ENCODE measurements at regions not wholly inside any gene's neighbourhood (a gene's known extent, or its start where the extent isn't known, plus 50 kb on each side); places are given as distances from the start of the nearest gene placed in this dataset.

DNA sequence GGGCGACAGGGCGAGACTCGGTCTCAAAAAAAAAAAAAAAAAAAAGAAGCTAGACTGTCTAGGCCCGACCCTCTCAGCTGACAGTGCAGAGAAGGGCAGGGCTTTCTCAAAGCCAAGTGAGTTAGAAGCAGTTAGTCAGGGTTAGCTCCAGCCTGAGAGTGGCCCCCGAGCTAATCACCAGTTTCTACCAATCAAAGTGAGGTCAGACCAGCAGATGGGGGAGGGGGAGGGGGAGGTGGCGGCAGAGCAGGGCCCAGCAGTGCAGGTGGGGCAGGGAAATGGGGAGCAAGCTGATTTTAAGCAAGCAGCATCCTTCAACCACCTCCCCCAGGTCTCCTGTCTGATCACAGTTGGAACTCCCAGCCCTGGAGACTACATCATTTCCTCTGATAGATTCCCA is 55.3 kb upstream of the PRR5 start:
- TF ChIP-seq, protein P1, sequence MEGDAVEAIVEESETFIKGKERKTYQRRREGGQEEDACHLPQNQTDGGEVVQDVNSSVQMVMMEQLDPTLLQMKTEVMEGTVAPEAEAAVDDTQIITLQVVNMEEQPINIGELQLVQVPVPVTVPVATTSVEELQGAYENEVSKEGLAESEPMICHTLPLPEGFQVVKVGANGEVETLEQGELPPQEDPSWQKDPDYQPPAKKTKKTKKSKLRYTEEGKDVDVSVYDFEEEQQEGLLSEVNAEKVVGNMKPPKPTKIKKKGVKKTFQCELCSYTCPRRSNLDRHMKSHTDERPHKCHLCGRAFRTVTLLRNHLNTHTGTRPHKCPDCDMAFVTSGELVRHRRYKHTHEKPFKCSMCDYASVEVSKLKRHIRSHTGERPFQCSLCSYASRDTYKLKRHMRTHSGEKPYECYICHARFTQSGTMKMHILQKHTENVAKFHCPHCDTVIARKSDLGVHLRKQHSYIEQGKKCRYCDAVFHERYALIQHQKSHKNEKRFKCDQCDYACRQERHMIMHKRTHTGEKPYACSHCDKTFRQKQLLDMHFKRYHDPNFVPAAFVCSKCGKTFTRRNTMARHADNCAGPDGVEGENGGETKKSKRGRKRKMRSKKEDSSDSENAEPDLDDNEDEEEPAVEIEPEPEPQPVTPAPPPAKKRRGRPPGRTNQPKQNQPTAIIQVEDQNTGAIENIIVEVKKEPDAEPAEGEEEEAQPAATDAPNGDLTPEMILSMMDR (IDR thresholded peaks at IDR 0.05): no peak
- TF ChIP-seq POLR2AphosphoS5 (IDR thresholded peaks at IDR 0.05; ENCODE audit: low read depth, low read length): no peak
- TF ChIP-seq, protein P2, sequence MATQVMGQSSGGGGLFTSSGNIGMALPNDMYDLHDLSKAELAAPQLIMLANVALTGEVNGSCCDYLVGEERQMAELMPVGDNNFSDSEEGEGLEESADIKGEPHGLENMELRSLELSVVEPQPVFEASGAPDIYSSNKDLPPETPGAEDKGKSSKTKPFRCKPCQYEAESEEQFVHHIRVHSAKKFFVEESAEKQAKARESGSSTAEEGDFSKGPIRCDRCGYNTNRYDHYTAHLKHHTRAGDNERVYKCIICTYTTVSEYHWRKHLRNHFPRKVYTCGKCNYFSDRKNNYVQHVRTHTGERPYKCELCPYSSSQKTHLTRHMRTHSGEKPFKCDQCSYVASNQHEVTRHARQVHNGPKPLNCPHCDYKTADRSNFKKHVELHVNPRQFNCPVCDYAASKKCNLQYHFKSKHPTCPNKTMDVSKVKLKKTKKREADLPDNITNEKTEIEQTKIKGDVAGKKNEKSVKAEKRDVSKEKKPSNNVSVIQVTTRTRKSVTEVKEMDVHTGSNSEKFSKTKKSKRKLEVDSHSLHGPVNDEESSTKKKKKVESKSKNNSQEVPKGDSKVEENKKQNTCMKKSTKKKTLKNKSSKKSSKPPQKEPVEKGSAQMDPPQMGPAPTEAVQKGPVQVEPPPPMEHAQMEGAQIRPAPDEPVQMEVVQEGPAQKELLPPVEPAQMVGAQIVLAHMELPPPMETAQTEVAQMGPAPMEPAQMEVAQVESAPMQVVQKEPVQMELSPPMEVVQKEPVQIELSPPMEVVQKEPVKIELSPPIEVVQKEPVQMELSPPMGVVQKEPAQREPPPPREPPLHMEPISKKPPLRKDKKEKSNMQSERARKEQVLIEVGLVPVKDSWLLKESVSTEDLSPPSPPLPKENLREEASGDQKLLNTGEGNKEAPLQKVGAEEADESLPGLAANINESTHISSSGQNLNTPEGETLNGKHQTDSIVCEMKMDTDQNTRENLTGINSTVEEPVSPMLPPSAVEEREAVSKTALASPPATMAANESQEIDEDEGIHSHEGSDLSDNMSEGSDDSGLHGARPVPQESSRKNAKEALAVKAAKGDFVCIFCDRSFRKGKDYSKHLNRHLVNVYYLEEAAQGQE (IDR thresholded peaks at IDR 0.05; ENCODE audit: insufficient read depth in 1 of 2, low read depth in 2 of 2, low read length in 1 of 2): no peak
- TF ChIP-seq TCF7L2 (IDR thresholded peaks at IDR 0.05; ENCODE audit: low read depth, low read length): no peak
- TF ChIP-seq SIN3A (IDR thresholded peaks at IDR 0.05; ENCODE audit: borderline replicate concordance, insufficient read depth, low read depth, low read length): no peak
